ENCODE measurements at regions not wholly inside any gene's neighbourhood (a gene's known extent, or its start where the extent isn't known, plus 50 kb on each side); places are given as distances from the start of the nearest gene placed in this dataset.
A peak's percentile ranks its signal among the peaks of the same experiment; 100 is the strongest.

DNA sequence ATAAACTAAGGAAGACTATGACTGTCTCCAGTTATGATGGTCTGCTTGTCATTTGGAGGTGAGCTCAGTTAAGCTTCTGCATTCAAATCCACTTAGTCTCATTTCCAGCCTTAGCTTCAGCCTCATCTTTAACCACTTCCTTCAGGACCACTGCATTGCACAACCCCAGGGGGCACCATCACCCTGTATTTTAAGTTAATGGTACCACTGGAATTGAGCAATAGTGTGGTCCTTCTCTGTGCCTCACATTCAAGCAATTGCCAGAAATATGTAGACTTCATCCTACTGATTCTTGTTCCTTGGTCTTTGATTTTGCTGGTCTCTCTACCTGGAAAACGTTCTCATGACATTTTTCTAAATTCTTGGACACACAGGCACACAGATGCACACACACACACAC lies 131.5 kb upstream of the PTPN3 start:
- H3K9me3 ChIP-seq (ENCODE audit: control insufficient read depth, low read length) = no peaks in the 10 kb centered on the region
- H3K27ac ChIP-seq (ENCODE audit: low read depth, low read length) = no peak overlapping the region
- Mint-ChIP-seq H3K27me3 (ENCODE audit: insufficient read depth) (peaks cover 33% of the 10 kb centered on the region), H3K27ac (no peak overlapping the region), H3K4me3 (no peak overlapping the region), H3K9me3 (peaks cover 15% of the 10 kb centered on the region), H3K4me1 (no peaks in the 10 kb centered on the region), H3K36me3 (ENCODE audit: low read depth) (no peaks in the 10 kb centered on the region)
- no peak for DNase-seq
- TF ChIP-seq, protein P1, sequence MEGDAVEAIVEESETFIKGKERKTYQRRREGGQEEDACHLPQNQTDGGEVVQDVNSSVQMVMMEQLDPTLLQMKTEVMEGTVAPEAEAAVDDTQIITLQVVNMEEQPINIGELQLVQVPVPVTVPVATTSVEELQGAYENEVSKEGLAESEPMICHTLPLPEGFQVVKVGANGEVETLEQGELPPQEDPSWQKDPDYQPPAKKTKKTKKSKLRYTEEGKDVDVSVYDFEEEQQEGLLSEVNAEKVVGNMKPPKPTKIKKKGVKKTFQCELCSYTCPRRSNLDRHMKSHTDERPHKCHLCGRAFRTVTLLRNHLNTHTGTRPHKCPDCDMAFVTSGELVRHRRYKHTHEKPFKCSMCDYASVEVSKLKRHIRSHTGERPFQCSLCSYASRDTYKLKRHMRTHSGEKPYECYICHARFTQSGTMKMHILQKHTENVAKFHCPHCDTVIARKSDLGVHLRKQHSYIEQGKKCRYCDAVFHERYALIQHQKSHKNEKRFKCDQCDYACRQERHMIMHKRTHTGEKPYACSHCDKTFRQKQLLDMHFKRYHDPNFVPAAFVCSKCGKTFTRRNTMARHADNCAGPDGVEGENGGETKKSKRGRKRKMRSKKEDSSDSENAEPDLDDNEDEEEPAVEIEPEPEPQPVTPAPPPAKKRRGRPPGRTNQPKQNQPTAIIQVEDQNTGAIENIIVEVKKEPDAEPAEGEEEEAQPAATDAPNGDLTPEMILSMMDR (conservative IDR thresholded peaks at IDR 0.05) = no peak
- WGBS, 2 experiments (ENCODE audit: insufficient coverage in 1 of 2, insufficient read length in 1 of 2) = 75 to 77% methylated on average over 1 of the region's 1 CpG
- no peak overlapping the region for H3K4me3 ChIP-seq (ENCODE audit: low read length)
- H3K27me3 ChIP-seq (ENCODE audit: control insufficient read depth, insufficient read depth, low read length, poor library complexity, severe bottlenecking) = peaks cover 8% of the 10 kb centered on the region
- H3K9ac ChIP-seq (ENCODE audit: extremely low read depth, low read length, poor library complexity, severe bottlenecking) = no peak overlapping the region
- H3K4me1 ChIP-seq (ENCODE audit: control insufficient read depth, insufficient read depth, low read length) = no peaks in the 10 kb centered on the region
- H3K36me3 ChIP-seq (ENCODE audit: control insufficient read depth, insufficient read depth, low read length) = no peaks in the 10 kb centered on the region

DNA sequence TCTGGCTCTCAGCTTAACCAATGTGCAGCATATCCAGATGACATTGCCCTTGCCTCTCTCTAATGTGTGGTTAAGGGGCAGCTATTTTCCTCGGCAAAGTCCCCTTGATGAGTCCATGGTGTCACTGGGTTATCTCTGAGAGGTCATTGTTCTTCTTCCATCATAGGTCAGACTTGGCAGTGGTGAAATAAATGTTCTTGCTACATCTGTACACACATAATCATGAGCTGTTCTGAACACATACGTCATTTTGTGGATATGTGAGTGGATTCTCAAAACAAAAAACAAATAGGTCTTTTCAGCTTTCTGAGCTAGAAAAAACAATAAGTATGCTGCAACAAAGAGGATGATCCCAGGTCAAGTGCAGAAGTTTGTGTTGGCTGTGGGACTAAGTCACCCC lies 134.7 kb upstream of the PTPN3 start:
- Histone ChIP-seq H3K27ac (ENCODE audit: low read depth, low read length) (no peak overlapping the region), H3K36me3 (ENCODE audit: control insufficient read depth, insufficient read depth, low read length) (no peaks in the 10 kb centered on the region), H3K27me3 (ENCODE audit: control insufficient read depth, insufficient read depth, low read length, poor library complexity, severe bottlenecking) (peaks cover 32% of the 10 kb centered on the region), H3K9me3 (ENCODE audit: control insufficient read depth, low read length) (no peaks in the 10 kb centered on the region), H3K4me1 (ENCODE audit: control insufficient read depth, insufficient read depth, low read length) (no peaks in the 10 kb centered on the region), H3K4me3 (ENCODE audit: low read length) (no peak overlapping the region), H3K9ac (ENCODE audit: extremely low read depth, low read length, poor library complexity, severe bottlenecking) (no peak overlapping the region)
- H3K4me3 Mint-ChIP-seq = no peak overlapping the region
- peaks cover 48% of the 10 kb centered on the region for H3K27me3 Mint-ChIP-seq (ENCODE audit: insufficient read depth)
- H3K4me1 Mint-ChIP-seq = no peaks in the 10 kb centered on the region
- no peaks in the 10 kb centered on the region for H3K36me3 Mint-ChIP-seq (ENCODE audit: low read depth)
- peaks cover 15% of the 10 kb centered on the region for H3K9me3 Mint-ChIP-seq
- 94 to 100% methylated on average over 1 to 2 of the region's 2 CpGs for WGBS, 2 experiments (ENCODE audit: insufficient coverage in 1 of 2, insufficient read length in 1 of 2)
- H3K27ac Mint-ChIP-seq = no peak overlapping the region
- no peak for DNase-seq
- TF ChIP-seq, protein P1 (conservative IDR thresholded peaks at IDR 0.05) = no peak

DNA sequence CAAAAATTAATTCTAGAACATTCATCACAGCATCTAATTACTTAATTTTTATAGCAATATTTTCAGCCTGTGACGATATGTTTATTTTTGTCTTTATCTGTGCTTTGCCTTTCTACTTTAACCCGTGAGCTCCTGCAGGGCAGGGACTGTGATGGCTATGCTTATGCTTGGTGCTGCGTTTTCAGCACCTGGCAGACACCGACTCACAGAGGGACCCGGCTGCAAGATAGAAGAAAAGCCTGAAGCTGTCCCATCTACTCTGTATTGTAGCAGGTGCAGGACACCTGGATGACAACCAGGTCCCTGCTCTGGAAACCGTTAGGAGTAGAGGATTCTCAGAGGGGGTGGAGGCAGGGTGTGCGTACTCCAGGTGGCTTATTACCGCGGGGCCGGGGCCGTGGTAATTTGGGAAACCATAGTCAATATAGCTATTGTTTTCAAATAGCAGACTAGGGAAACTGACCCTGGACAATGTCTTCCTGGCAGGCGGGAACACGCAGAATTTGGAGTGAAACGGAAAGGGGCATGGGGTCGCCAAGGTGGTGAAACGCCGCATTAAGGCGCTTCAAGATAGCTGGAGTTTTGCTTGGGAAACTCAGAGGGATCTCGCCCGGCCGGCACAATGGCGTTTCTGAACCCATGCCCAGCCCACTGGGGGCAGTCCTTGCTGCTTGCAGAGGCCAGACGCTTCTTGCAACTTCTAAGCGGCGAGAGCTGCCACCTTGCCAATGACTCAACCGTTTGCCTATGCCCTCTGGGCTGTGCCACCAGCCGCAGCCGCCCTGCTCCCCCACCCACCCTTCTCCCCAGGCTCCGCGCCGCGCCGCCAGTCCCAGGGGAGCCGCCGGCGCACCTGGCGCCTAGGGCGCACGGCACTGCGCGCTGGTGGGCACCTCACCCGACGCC lies 140.1 kb upstream of the PALM2AKAP2 start:
- peak; percentile 78 for DNase-seq
- Mint-ChIP-seq H3K36me3 (ENCODE audit: low read depth) (no peaks in the 10 kb centered on the region), H3K27me3 (ENCODE audit: insufficient read depth) (peaks cover 76% of the 10 kb centered on the region), H3K4me1 (peaks cover 12% of the 10 kb centered on the region), H3K9me3 (peaks cover 6% of the 10 kb centered on the region), H3K4me3 (peak overlapping the region; percentile 54), H3K27ac (no peak overlapping the region)
- 7 to 8% methylated on average over 21 to 43 of the region's 43 CpGs for WGBS, 2 experiments (ENCODE audit: insufficient coverage in 1 of 2, insufficient read length in 1 of 2)
- Histone ChIP-seq H3K4me3 (ENCODE audit: low read length) (peak overlapping the region; percentile 74), H3K27ac (ENCODE audit: low read depth, low read length) (peak overlapping the region; percentile 45), H3K9me3 (ENCODE audit: control insufficient read depth, low read length) (peaks cover 5% of the 10 kb centered on the region), H3K9ac (ENCODE audit: extremely low read depth, low read length, poor library complexity, severe bottlenecking) (no peak overlapping the region), H3K36me3 (ENCODE audit: control insufficient read depth, insufficient read depth, low read length) (no peaks in the 10 kb centered on the region), H3K4me1 (ENCODE audit: control insufficient read depth, insufficient read depth, low read length) (peaks cover 3% of the 10 kb centered on the region), H3K27me3 (ENCODE audit: control insufficient read depth, insufficient read depth, low read length, poor library complexity, severe bottlenecking) (peaks cover 69% of the 10 kb centered on the region)
- TF ChIP-seq, protein P1 (conservative IDR thresholded peaks at IDR 0.05) = no peak
